Endothelial cell of umbilical vein (primary cell): ENCODE measurements at regions not wholly inside any gene's neighbourhood (a gene's known extent, or its start where the extent isn't known, plus 50 kb on each side); places are given as distances from the start of the nearest gene placed in this dataset.

Experiments
- BruUV-seq: library from RNA; stranded (reverse); fragments of 400-500 nt; replicated peaks from 2 replicates; lab custom pipeline; 2021; lab: Mats Ljungman, UMichigan
- CTCF ChIA-PET: fragments of 300-600, 350-600 bp; sonication (Branson Sonifier 250); formaldehyde crosslinking; loops from one replicate; lab custom pipeline; 2021; ENCODE audit warnings: antibody characterized with exemption, inconsistent platforms; lab: Charles Lee
- POLR2A ChIA-PET: fragments of 300-600, 350-600 bp; sonication (Branson Sonifier 250); formaldehyde crosslinking; loops from one replicate; lab custom pipeline; 2021; ENCODE audit warnings: antibody characterized with exemption, inconsistent platforms; lab: Charles Lee
- DNase-seq: peaks from one replicate; pipeline ENCODE4 v3.0.0-alpha.2; 2011; ENCODE audit warnings: low read depth, low spot score
- FAIRE-seq: peaks from 2 replicates; lab custom pipeline; 2011; peaks lifted over from hg19 to GRCh38; lab: Jason Lieb, UNC
- H2AFZ ChIP-seq: 2 replicates; pipeline ENCODE4 v1.6.0; 2012; ENCODE audit warnings: low read depth, low read length, control low read depth, inconsistent platforms
- H3K27ac ChIP-seq: 2 replicates; pipeline ENCODE4 v1.5.1; 2011; ENCODE audit warnings: low read depth, mild to moderate bottlenecking, control low read depth, low read length, moderate library complexity; ENCODE audit not compliant: insufficient read depth
- H3K27me3 ChIP-seq, 2 experiments: 2 replicates each; pipeline versions ENCODE4 v1.6.0 to v1.6.1; 2011; ENCODE audit warnings: low read length in 2 of 2, mixed read lengths in 1 of 2; ENCODE audit not compliant: control insufficient read depth in 2 of 2, insufficient read depth in 2 of 2
- H3K36me3 ChIP-seq, 2 experiments: 2 replicates in 1 of 2; 3 replicates in 1 of 2; pipeline ENCODE4 v1.5.1; 2011; ENCODE audit warnings: low read length in 2 of 2, mild to moderate bottlenecking in 1 of 2, moderate library complexity in 1 of 2; ENCODE audit not compliant: control insufficient read depth in 2 of 2, insufficient read depth in 2 of 2; ENCODE audit errors: extremely low read depth in 1 of 2
- H3K4me1 ChIP-seq: 3 replicates; pipeline ENCODE4 v1.5.1; 2011; ENCODE audit warnings: mild to moderate bottlenecking, low read length; ENCODE audit not compliant: control insufficient read depth, insufficient read depth; ENCODE audit errors: extremely low read depth
- H3K4me2 ChIP-seq: 2 replicates; pipeline ENCODE4 v1.6.1; 2011; ENCODE audit warnings: low read length, control low read depth, mixed read lengths; ENCODE audit not compliant: insufficient read depth
- H3K4me3 ChIP-seq, 3 experiments: fragments of 200-600 bp in 1 of 3; sonication (generic), shearing (Covaris generic) in 1 of 3; replicated peaks in 1 of 3; 2 replicates each; pipeline ENCODE4 v1.5.1; 2011 to 2016; ENCODE audit warnings: control low read depth in 3 of 3, low read length in 3 of 3, mild to moderate bottlenecking in 2 of 3, inconsistent platforms in 1 of 3, low read depth in 1 of 3, moderate library complexity in 1 of 3; ENCODE audit not compliant: insufficient read depth in 1 of 3
- H3K79me2 ChIP-seq: 2 replicates; pipeline ENCODE4 v1.6.0; 2012; ENCODE audit warnings: low read length, inconsistent platforms; ENCODE audit not compliant: control insufficient read depth, insufficient read depth
- H3K9ac ChIP-seq: replicated peaks from 2 replicates; pipeline ENCODE3; 2011; ENCODE audit warnings: low read length, control low read depth; ENCODE audit not compliant: insufficient read depth; ENCODE audit errors: extremely low read depth
- H3K9me1 ChIP-seq: replicated peaks from 3 replicates; pipeline ENCODE4 v1.6.0; 2011; ENCODE audit warnings: mild to moderate bottlenecking, low read length; ENCODE audit not compliant: control insufficient read depth, insufficient read depth; ENCODE audit errors: extremely low read depth
- H3K9me3 ChIP-seq: replicated peaks from 2 replicates; pipeline ENCODE4 v1.5.1; 2012; ENCODE audit warnings: low read length, inconsistent platforms; ENCODE audit not compliant: control insufficient read depth, insufficient read depth
- H4K20me1 ChIP-seq: replicated peaks from 2 replicates; pipeline ENCODE3; 2011; ENCODE audit warnings: mild to moderate bottlenecking, low read length; ENCODE audit not compliant: control insufficient read depth, insufficient read depth; ENCODE audit errors: extremely low read depth
- EZH2 ChIP-seq: IDR thresholded peaks from 2 replicates; pipeline ENCODE4 v1.6.1; 2012; ENCODE audit warnings: borderline replicate concordance, low read depth, mild to moderate bottlenecking, moderate library complexity, low read length, inconsistent platforms; ENCODE audit not compliant: severe bottlenecking
- FOS ChIP-seq: IDR thresholded peaks from 2 replicates; pipeline ENCODE4 v1.6.1; 2011; ENCODE audit warnings: mild to moderate bottlenecking, low read length, moderate library complexity, borderline replicate concordance; ENCODE audit not compliant: insufficient read depth
- GATA2 ChIP-seq: IDR thresholded peaks from 2 replicates; pipeline ENCODE4 v1.7.0; 2011; ENCODE audit warnings: low read depth, mild to moderate bottlenecking, moderate library complexity, mixed read lengths, low read length; ENCODE audit not compliant: insufficient read length, insufficient read depth
- JUN ChIP-seq: IDR thresholded peaks from 2 replicates; pipeline ENCODE4 v1.6.1; 2011; ENCODE audit warnings: borderline replicate concordance, low read depth; ENCODE audit not compliant: insufficient read length, insufficient read depth
- MYC ChIP-seq: IDR thresholded peaks from one replicate; pipeline ENCODE4 v1.6.1; 2011; ENCODE audit warnings: mild to moderate bottlenecking, low read depth, low read length
- POLR2A ChIP-seq: IDR thresholded peaks from 2 replicates; pipeline ENCODE4 v1.6.1; 2012; ENCODE audit warnings: low read depth, mild to moderate bottlenecking, control low read depth, low read length
- POLR2AphosphoS5 ChIP-seq: IDR thresholded peaks from 2 replicates; pipeline ENCODE4 v1.6.1; 2012; ENCODE audit warnings: low read depth, mild to moderate bottlenecking, control low read depth, low read length, moderate library complexity; ENCODE audit not compliant: insufficient read depth
- dilution Hi-C: fragments of 300-500 bp; cut with MboI; formaldehyde crosslinking; loops from one replicate; pipeline ENCODE4 v1.15.0; 2019; ENCODE audit warnings: low sequenced_read_pairs; ENCODE audit not compliant: extremely low pct_ligation_motif_present
- intact Hi-C: fragments of 100-400 bp; cut with micrococcal nuclease; formaldehyde crosslinking; loops from one replicate; pipeline ENCODE4 v1.10.0; 2022
- TF ChIP-seq, protein P1 (sequence below): IDR thresholded peaks from 2 replicates; pipeline ENCODE4 v1.6.1; 2011; ENCODE audit not compliant: insufficient read depth, insufficient read length
- TF ChIP-seq, protein P2 (sequence below), 2 donors: IDR thresholded peaks; 1 replicate in 1 of 2; 2 replicates in 1 of 2; pipeline ENCODE4 v1.5.1; 2011; ENCODE audit warnings: low read length in 2 of 2, mild to moderate bottlenecking in 2 of 2, moderate library complexity in 2 of 2, control low read depth in 1 of 2, inconsistent platforms in 1 of 2, low read depth in 1 of 2; ENCODE audit not compliant: insufficient read depth in 1 of 2; ENCODE audit errors: extremely low read depth in 1 of 2

- Histone ChIP-seq H3K79me2 (no peaks in the 10 kb centered on the region), H3K9me3 (no peaks in the 10 kb centered on the region), H3K27me3 (no peaks in the 10 kb centered on the region), H2AFZ (no peak overlapping the region), H3K4me3 (no peak overlapping the region), H4K20me1 (no peaks in the 10 kb centered on the region), H3K4me2 (no peak overlapping the region), H3K9ac (no peak overlapping the region), H3K4me1 (no peaks in the 10 kb centered on the region), H3K27ac (no peak overlapping the region), H3K36me3 (no peaks in the 10 kb centered on the region), H3K9me1 (no peaks in the 10 kb centered on the region)
- no TSS peak for BruUV-seq
- POLR2A ChIA-PET = no interaction called here
- dilution Hi-C loops (no loop called here), intact Hi-C loops (no loop called here)
- no peak for TF ChIP-seq GATA2
- TF ChIP-seq POLR2A = no peak
- TF ChIP-seq, protein P1, sequence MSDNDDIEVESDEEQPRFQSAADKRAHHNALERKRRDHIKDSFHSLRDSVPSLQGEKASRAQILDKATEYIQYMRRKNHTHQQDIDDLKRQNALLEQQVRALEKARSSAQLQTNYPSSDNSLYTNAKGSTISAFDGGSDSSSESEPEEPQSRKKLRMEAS = no peak
- TF ChIP-seq POLR2AphosphoS5 = no peak
- no peak for TF ChIP-seq MYC
- no peak for TF ChIP-seq EZH2
- no peak for TF ChIP-seq FOS
- no peak for TF ChIP-seq JUN
- TF ChIP-seq, protein P2, sequence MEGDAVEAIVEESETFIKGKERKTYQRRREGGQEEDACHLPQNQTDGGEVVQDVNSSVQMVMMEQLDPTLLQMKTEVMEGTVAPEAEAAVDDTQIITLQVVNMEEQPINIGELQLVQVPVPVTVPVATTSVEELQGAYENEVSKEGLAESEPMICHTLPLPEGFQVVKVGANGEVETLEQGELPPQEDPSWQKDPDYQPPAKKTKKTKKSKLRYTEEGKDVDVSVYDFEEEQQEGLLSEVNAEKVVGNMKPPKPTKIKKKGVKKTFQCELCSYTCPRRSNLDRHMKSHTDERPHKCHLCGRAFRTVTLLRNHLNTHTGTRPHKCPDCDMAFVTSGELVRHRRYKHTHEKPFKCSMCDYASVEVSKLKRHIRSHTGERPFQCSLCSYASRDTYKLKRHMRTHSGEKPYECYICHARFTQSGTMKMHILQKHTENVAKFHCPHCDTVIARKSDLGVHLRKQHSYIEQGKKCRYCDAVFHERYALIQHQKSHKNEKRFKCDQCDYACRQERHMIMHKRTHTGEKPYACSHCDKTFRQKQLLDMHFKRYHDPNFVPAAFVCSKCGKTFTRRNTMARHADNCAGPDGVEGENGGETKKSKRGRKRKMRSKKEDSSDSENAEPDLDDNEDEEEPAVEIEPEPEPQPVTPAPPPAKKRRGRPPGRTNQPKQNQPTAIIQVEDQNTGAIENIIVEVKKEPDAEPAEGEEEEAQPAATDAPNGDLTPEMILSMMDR (IDR thresholded peaks at IDR 0.05; ENCODE audit: extremely low read depth in 1 of 2, insufficient read depth in 1 of 2, low read depth in 1 of 2, low read length in 2 of 2) = no peak
- DNase-seq (no peak), FAIRE-seq (no peak)
- CTCF ChIA-PET = interaction anchor here (2.2 kb wide), 1 partner anchor 16 kb away, joined by 6 read pairs; no protein-coding TSS in a partner anchor
Measured at GRCh38 chr14:38505973-38506249, 250.0 kb upstream of the CLEC14A start.
